GM21529 (cell line): ENCODE measurements at regions not wholly inside any gene's neighbourhood (a gene's known extent, or its start where the extent isn't known, plus 50 kb on each side); places are given as distances from the start of the nearest gene placed in this dataset.
A peak's percentile ranks its signal among the peaks of the same experiment; 100 is the strongest.
"Not testable (repeated sequence)": the region's sequence is repeated elsewhere in the genome, so short reads cannot be mapped to it uniquely, and the experiment has no call there.

ENCODE experiments used
- ATAC-seq: cut with Tn5 transposase; IDR thresholded peaks from one replicate; pipeline ENCODE4 v1.9.1; 2021; ENCODE audit not compliant: unreplicated experiment

DNA sequence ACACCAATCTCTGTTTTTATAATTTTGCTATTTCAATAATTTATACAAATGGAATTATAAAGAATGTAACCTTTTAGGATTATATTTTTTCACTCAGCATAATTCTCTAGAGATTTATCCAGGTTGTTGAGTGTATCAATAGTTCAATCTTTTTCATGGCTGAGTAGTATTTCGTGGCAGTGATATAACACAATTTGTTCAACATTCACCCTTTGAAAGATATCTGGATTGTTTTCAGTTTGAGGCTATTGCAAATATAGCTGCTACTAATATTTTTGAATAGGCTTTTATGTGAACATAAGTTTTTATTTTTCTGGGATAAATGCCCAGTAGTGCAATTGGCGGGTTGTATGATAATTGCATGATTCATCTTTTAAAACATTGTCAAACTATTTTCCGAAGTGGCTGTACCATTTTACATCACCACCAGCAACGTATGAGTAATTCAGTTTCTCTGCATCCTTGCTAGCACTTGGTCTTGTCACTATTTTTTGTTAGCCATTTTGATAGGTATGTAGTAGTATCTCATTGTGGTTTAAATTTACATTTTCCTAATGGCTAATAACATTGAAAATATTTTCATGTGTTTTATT lies 55.6 kb upstream of the ABCD3 start:
- no peak for ATAC-seq

- ATAC-seq = no peak
Measured at GRCh38 chr1:94358630-94359599, 59.3 kb upstream of the ABCD3 start.

GRCh38 chr1:94357661-94358060 lies 60.5 kb upstream of the ABCD3 start:
- no peak for ATAC-seq

- ATAC-seq = no peak
Measured at GRCh38 chr1:94355485-94355980, 62.7 kb upstream of the ABCD3 start.

GRCh38 chr1:94351481-94351880 lies 66.7 kb upstream of the ABCD3 start:
- no peak for ATAC-seq

GRCh38 chr1:94350350-94350924 lies 67.8 kb upstream of the ABCD3 start:
- no peak for ATAC-seq

DNA sequence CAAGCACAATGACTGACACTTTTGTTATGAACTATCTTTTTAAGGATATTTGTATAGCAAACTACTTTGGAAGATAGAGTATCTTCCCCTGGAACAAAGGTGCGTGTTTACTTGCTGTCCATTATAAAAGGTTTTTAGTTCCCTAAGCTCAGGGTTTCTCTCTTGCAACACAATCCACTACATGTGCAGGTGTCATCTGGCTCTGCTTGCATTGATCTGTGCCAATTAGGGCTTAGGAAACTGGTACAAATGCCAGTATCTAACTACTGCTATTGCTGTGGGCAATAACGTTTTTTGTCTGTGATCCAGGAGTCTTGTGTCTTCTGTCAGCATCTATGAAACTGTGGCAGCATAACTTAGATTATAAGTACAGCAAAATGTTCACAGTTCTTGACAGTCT lies 68.3 kb upstream of the ABCD3 start:
- ATAC-seq = no peak

GRCh38 chr1:94348386-94348785 lies 69.8 kb upstream of the ABCD3 start:
- ATAC-seq = not testable (repeated sequence)

DNA sequence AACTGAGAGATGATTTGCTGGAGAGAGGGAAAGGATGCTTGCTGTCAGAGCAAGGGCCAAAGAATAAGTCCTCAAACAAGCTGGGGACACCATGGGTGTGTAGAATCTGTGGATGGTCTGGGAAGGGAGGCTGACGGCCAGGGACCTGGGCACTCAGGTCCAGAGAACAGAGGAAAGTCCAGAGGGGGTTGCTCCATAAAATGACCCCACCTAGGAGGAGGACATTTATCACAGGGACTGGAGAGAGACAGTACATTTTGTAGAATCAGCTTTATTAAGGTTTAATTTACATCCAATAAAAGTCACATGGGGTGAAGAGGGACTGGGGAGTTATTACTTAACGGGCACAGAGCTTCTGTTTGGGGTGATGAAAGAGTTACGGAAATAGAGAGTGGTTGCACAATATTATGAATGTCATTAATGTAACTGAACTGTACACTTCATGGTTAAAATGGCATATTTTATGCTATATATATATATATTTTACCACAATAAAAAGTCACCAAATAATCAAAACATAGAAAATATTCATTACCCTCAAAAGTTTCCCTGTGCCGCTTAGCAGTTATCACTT lies 73.0 kb upstream of the ABCD3 start:
- no peak for ATAC-seq

DNA sequence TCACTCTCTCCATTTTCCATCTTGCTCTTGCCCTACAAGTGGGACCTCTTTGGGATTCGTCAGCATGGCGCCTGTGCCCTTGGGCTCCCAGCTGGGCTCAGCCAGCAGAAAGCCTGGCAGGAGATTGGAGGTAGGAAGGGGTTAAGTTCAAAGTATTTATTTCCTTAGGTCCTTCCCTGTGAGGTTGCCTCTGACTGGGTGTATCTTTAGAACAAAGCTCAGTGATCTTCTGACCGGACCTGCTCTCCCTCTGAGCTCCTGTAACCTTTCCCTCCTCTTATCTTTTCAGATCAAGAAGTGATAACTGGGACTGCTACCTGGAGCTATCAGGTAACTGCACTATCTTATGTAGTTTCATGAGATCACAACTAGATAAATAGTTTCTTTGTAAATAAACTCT lies 75.8 kb upstream of the ABCD3 start:
- no peak for ATAC-seq

DNA sequence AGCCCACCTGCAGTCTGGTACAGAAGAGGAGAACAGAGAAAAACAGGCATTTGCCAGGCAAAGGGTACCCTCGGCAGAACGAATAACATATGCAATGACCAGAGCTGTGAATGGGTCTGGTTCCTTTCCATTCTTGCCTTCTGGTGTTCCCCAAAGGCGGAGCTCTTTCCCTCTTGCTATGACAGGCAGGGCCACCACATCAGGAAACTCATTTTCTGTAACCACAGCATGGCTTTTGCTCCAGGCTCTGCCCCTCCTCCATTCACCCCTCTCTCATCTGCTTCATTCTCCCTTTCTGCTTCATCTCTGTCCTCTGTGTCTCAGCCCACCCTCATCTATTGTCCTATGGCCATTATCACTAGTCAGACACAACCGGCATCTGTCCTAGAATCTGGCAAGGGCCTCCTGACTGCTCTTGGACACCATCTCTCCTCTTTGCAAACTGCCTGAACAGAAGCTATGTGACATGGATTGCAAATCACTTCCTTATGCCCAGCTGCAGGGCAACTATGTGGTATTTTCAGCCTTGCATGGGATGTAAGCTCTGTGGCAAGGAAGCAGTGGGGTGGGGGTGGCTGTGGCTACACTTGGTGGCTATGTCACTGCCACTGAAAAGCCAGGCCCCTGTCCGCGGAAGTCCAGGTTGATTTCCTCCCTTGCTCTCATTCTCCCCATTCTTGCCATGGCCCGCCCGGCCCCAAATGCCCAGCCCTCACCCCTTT lies 78.8 kb upstream of the ABCD3 start:
- no peak for ATAC-seq

- ATAC-seq = no peak
Measured at GRCh38 chr1:94336991-94337390, 81.2 kb upstream of the ABCD3 start.

GRCh38 chr1:94335950-94336349 lies 82.2 kb upstream of the ABCD3 start:
- peak; percentile 35 for ATAC-seq

DNA sequence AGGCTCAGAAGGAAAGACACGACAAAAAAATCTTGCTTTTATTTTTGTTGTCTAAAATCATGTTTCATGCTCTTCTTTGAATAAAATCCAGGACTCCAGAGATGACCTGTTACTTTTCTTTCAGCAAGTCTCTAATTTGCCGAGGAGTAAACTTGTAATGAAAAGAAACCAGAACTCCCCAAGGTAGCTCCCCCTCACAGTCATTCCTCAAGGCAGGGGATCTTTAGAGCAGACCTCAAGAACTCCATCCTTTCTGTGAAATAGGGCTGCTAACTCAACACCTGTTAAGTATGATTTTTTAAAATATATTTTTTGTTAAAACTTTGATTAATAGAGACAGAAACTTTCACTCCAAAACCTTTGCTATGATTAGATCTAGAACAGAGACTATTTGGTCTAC lies 82.7 kb upstream of the ABCD3 start:
- ATAC-seq = peak; percentile 42

GRCh38 chr1:94334764-94335163 lies 83.4 kb upstream of the ABCD3 start:
- ATAC-seq = peak; percentile 52

DNA sequence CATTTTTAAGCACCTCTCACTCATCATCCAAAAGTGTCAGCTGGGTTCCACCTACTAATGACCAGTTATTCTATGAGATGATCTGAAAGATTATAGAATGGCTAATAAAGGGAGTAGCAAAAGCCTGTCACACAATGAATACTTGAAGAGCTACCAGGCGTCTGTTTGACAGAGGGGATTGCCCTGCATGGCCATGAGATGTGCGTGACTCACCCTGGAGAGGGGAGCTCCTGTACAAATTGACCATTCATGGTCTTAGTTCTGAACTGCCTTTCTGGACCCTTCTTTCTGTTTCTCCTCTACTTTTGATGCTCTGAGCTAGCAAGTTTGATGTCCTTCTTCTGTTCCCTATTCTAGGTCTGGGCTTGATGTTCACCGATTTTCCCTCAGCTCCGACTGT lies 85.2 kb upstream of the ABCD3 start:
- ATAC-seq = peak; percentile 59

DNA sequence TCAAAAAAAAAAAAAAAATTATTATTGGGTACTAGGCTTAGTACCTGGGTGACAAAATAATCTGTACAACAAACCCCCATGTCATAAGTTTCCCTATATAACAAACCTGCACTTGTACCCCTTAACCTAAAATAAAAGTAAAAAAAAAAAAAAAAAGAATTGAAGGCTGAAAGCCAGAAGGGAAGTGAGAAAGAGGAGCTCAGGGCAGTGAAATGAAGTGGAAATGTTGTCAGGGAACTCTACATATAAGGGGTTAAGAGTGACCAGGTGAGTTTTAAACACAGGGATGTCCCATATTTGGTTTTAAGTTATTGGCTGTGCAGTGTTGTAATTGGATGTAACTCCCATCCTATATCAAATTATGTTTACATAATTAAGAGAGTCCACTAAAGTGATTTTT lies 85.7 kb upstream of the ABCD3 start:
- ATAC-seq = peak; percentile 27

GRCh38 chr1:94329986-94330385 lies 88.2 kb upstream of the ABCD3 start:
- ATAC-seq = no peak

DNA sequence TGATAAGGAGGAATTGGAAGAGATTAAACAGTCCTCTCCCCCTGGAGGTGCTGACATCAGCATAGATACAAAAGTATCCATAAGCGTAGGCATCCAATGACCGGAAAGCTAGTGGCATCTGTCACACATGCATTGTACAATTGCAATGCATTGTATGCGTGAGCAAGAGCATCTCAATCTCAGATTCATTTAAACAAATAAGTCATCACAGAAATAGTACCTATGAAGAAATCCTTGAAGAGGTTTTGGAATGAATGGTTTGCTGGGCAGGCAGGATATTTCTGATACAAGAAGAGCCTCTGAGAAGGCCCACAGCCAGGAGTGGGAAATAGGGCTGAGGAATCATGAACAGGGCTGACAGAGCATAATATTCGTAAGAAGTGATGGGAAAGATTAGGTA lies 88.9 kb upstream of the ABCD3 start:
- no peak for ATAC-seq

DNA sequence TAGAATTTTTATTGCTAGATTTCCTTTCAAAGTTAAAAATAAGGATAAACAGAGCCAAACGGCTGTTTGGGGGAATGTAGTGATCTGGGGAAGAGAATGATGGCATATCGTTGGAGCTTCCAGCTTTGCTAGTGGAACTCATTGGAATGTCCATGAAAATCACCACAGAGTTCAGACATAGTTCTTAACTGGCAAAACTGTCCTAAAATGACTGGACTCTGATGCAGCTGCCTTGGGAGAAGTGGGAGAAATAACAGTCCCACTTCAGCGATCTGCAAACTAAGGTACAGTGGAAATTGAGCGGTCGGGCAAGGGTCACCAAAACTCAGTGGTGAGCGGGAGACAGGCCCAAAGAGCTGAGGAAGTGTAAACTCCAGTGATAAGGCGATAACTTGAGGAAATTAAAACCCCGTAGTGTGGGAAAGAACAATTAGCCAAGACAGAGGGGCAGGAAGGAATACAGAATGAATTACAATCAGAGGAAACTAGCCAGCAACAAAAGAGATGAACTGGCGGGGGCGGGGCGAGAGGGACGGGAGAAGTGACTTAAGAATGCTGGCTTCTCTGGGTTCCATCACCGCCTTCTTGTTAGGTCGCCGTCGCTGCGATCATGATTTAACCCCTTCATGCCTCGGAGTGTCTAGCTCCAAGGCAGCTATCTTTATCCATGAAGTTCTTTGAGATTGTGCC lies 89.8 kb upstream of the ARHGAP29 start:
- no peak for ATAC-seq
